ENCODE measurements at regions not wholly inside any gene's neighbourhood (a gene's known extent, or its start where the extent isn't known, plus 50 kb on each side); places are given as distances from the start of the nearest gene placed in this dataset.

- TF ChIP-seq POLR2A (IDR thresholded peaks at IDR 0.05; ENCODE audit: low read depth, low read length) (no peak), POLR2AphosphoS5 (IDR thresholded peaks at IDR 0.05; ENCODE audit: insufficient read depth, low read depth, low read length) (no peak), EZH2 (IDR thresholded peaks at IDR 0.05; ENCODE audit: borderline replicate concordance, low read depth, low read length, severe bottlenecking) (no peak), CTCF (IDR thresholded peaks at IDR 0.05; ENCODE audit: extremely low read depth in 1 of 2, insufficient read depth in 1 of 2, low read depth in 1 of 2, low read length in 2 of 2) (peak in 1 of 2 donors; percentile 51), JUN (IDR thresholded peaks at IDR 0.05; ENCODE audit: borderline replicate concordance, insufficient read depth, insufficient read length, low read depth) (no peak), FOS (IDR thresholded peaks at IDR 0.05; ENCODE audit: borderline replicate concordance, insufficient read depth, low read length) (no peak), MYC (IDR thresholded peaks at IDR 0.05; ENCODE audit: low read depth, low read length) (no peak), GATA2 (IDR thresholded peaks at IDR 0.05; ENCODE audit: insufficient read depth, insufficient read length, low read depth, low read length) (no peak)
- TF ChIP-seq, protein P1, sequence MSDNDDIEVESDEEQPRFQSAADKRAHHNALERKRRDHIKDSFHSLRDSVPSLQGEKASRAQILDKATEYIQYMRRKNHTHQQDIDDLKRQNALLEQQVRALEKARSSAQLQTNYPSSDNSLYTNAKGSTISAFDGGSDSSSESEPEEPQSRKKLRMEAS (IDR thresholded peaks at IDR 0.05; ENCODE audit: insufficient read depth, insufficient read length), result no peak
Observed at GRCh38 chr14:86035882-86036281, 505.9 kb downstream of the FLRT2 start.
